ENCODE measurements at regions not wholly inside any gene's neighbourhood (a gene's known extent, or its start where the extent isn't known, plus 50 kb on each side); places are given as distances from the start of the nearest gene placed in this dataset.
"Not testable (repeated sequence)": the region's sequence is repeated elsewhere in the genome, so short reads cannot be mapped to it uniquely, and the experiment has no call there.

- no peak for DNase-seq
Measured at GRCh38 chr2:109692013-109692743, 78.0 kb downstream of the SOWAHC start.

- DNase-seq: not testable (repeated sequence)
Measured at GRCh38 chr2:109692831-109693230, 78.7 kb downstream of the SOWAHC start.

- not testable (repeated sequence) for DNase-seq
Measured at GRCh38 chr2:109693292-109693691, 79.1 kb downstream of the SOWAHC start.

- DNase-seq: no peak
Measured at GRCh38 chr2:109694190-109694589, 80.0 kb downstream of the SOWAHC start.

- no peak for DNase-seq
Measured at GRCh38 chr2:109695290-109695689, 81.1 kb downstream of the SOWAHC start.

GRCh38 chr2:109699646-109700045 lies 85.5 kb downstream of the SOWAHC start:
- no peak for DNase-seq

GRCh38 chr2:109700680-109701274 lies 86.6 kb downstream of the SOWAHC start:
- DNase-seq: no peak

- DNase-seq: no peak
Measured at GRCh38 chr2:109701362-109701761, 87.2 kb downstream of the SOWAHC start.

GRCh38 chr2:109702250-109702985 lies 88.3 kb downstream of the SOWAHC start:
- DNase-seq: no peak

- DNase-seq: no peak
Measured at GRCh38 chr2:109703077-109703476, 88.9 kb downstream of the SOWAHC start.

- no peak for DNase-seq
Measured at GRCh38 chr2:109703798-109704197, 89.6 kb downstream of the SOWAHC start.

- DNase-seq: no peak
Measured at GRCh38 chr2:109707281-109708147, 86.6 kb upstream of the RGPD5 start.

GRCh38 chr2:109710505-109711229 lies 83.4 kb upstream of the RGPD5 start:
- no peak for DNase-seq

GRCh38 chr2:109711230-109712122 lies 82.6 kb upstream of the RGPD5 start:
- no peak for DNase-seq

- DNase-seq: no peak
Measured at GRCh38 chr2:109712123-109712449, 82.0 kb upstream of the RGPD5 start.

GRCh38 chr2:109712746-109713145 lies 81.4 kb upstream of the RGPD5 start:
- DNase-seq: no peak

GRCh38 chr2:109715313-109715805 lies 78.7 kb upstream of the RGPD5 start:
- DNase-seq: no peak

GRCh38 chr2:109716596-109716995 lies 77.5 kb upstream of the RGPD5 start:
- not testable (repeated sequence) for DNase-seq

- DNase-seq: no peak
Measured at GRCh38 chr2:109718139-109718538, 76.0 kb upstream of the RGPD5 start.

- no peak for DNase-seq
Measured at GRCh38 chr2:109719871-109720270, 74.2 kb upstream of the RGPD5 start.

Measured in right kidney (tissue), 1 donor.